ENCODE measurements at regions not wholly inside any gene's neighbourhood (a gene's known extent, or its start where the extent isn't known, plus 50 kb on each side); places are given as distances from the start of the nearest gene placed in this dataset.
A peak's percentile ranks its signal among the peaks of the same experiment; 100 is the strongest.

- no peak for DNase-seq (ENCODE audit: low read depth)
- H3K4me3 ChIP-seq (replicated peaks; ENCODE audit: low read depth, low read length) = no peak overlapping the region
- TF ChIP-seq, protein P1, sequence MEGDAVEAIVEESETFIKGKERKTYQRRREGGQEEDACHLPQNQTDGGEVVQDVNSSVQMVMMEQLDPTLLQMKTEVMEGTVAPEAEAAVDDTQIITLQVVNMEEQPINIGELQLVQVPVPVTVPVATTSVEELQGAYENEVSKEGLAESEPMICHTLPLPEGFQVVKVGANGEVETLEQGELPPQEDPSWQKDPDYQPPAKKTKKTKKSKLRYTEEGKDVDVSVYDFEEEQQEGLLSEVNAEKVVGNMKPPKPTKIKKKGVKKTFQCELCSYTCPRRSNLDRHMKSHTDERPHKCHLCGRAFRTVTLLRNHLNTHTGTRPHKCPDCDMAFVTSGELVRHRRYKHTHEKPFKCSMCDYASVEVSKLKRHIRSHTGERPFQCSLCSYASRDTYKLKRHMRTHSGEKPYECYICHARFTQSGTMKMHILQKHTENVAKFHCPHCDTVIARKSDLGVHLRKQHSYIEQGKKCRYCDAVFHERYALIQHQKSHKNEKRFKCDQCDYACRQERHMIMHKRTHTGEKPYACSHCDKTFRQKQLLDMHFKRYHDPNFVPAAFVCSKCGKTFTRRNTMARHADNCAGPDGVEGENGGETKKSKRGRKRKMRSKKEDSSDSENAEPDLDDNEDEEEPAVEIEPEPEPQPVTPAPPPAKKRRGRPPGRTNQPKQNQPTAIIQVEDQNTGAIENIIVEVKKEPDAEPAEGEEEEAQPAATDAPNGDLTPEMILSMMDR (IDR thresholded peaks at IDR 0.05; ENCODE audit: low read length, missing control alignments) = no peak
Observed at GRCh38 chr12:13596714-13597113, 384.7 kb downstream of the GRIN2B start.

GRCh38 chr12:13595536-13596443, 385.6 kb downstream of the GRIN2B start:
- H3K4me3 ChIP-seq (replicated peaks; ENCODE audit: low read depth, low read length) = no peak overlapping the region
- DNase-seq (ENCODE audit: low read depth) = no peak
- TF ChIP-seq, protein P1 (IDR thresholded peaks at IDR 0.05; ENCODE audit: low read length, missing control alignments) = no peak

- no peak overlapping the region for H3K4me3 ChIP-seq (replicated peaks; ENCODE audit: low read depth, low read length)
- DNase-seq (ENCODE audit: low read depth) = no peak
- TF ChIP-seq, protein P1 (IDR thresholded peaks at IDR 0.05; ENCODE audit: low read length, missing control alignments) = no peak
Observed at GRCh38 chr12:13594731-13595514, 386.5 kb downstream of the GRIN2B start.

DNA sequence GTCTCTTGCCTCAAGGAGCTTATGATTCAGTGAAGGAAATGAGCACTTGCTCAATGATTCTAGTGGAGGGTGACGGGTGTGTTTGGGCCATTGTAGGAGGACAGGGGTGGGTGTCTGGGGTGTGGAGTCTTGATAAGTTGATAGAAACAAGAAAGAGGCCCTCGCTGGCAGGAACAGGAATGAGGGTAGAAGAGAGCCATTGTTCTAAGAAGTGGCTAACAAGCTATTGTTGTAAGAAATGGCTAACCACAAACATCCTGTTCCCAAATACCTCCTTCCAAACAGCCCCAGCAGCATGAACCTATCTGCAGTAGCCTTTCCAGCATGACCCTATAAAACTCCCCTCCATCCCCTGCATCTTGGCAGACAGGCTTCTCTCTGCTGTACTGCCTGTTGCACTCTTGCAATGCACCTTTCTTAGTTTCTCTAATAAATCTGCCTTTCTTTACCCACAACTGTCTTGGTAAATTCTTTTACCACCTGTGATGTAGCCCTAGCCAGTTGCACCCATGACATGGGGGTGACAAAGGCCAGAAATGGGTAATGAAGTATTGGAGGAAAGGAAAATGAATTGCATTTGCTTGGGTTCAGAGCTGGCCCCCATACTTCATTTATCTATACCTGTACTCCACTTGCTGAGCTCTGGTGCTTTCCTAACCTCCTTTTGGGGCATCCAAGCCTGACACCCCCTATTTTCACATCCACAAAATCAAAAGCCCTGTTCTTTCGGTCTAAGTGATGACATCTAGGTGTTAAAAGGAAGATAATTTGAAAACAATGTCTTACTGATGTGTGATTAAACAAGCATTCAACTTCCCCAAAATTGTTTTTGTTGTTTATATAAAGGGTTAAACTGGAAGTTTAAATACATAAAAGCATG, 389.1 kb downstream of the GRIN2B start:
- no peak overlapping the region for H3K4me3 ChIP-seq (replicated peaks; ENCODE audit: low read depth, low read length)
- DNase-seq (ENCODE audit: low read depth) = peak; percentile 36

GRCh38 chr12:13591488-13591887, 389.9 kb downstream of the GRIN2B start:
- H3K4me3 ChIP-seq (replicated peaks; ENCODE audit: low read depth, low read length) = no peak overlapping the region
- TF ChIP-seq, protein P1 (IDR thresholded peaks at IDR 0.05; ENCODE audit: low read length, missing control alignments) = no peak
- DNase-seq (ENCODE audit: low read depth) = no peak

More for the DNA sequence above, 389.1 kb downstream of the GRIN2B start:
- TF ChIP-seq, protein P1 (IDR thresholded peaks at IDR 0.05; ENCODE audit: low read length, missing control alignments) = no peak

DNA sequence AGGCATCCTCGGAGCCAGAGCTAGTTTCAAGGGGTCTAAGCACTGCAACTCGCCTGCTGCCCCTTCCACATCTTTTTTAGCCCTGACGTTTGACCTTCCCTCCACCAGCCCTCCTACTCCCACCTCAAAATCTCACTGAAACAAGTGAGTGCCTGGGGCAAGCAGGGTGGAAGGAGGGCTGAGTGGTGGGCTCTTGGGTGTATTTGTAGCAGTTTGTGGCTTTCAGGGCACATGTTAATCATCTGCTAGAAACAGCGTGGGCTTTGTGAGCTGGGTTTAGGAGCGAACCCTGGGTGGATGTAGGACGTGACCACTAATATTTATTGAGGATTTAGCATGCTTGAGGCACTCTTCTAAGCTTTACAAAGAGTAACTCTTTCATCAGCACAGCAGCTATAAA, 390.3 kb downstream of the GRIN2B start:
- no peak for DNase-seq (ENCODE audit: low read depth)
- no peak overlapping the region for H3K4me3 ChIP-seq (replicated peaks; ENCODE audit: low read depth, low read length)
- TF ChIP-seq, protein P1 (IDR thresholded peaks at IDR 0.05; ENCODE audit: low read length, missing control alignments) = no peak
